ENCODE measurements at regions not wholly inside any gene's neighbourhood (a gene's known extent, or its start where the extent isn't known, plus 50 kb on each side); places are given as distances from the start of the nearest gene placed in this dataset.

DNA sequence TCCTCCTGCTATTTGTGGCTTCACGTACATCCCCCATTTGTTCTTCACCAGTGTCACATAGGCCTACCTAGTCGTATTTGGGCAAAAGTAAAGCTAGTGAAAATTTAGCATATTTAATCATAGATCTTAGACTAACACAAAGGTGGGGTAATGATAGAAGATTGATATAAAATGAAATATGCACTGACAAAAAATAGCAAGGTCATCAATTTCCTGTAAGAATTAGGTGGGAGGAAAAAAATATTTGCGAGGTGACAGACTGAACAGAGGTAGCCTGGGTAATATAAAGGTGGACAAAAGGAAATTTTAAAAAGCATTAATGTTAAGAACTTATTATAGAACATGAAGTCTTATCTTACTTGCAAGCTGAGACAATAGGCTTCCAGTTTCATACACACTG lies 239.9 kb downstream of the PCDH10 start:
- in situ Hi-C loops (cut with HindIII; ENCODE audit: low sequenced_read_pairs) = no loop called here
- DNase-seq (ENCODE audit: low read depth, low spot score) = no peak
- H3K4me3 ChIP-seq (ENCODE audit: low read depth, low read length) = no peak overlapping the region
- TF ChIP-seq, protein P1, sequence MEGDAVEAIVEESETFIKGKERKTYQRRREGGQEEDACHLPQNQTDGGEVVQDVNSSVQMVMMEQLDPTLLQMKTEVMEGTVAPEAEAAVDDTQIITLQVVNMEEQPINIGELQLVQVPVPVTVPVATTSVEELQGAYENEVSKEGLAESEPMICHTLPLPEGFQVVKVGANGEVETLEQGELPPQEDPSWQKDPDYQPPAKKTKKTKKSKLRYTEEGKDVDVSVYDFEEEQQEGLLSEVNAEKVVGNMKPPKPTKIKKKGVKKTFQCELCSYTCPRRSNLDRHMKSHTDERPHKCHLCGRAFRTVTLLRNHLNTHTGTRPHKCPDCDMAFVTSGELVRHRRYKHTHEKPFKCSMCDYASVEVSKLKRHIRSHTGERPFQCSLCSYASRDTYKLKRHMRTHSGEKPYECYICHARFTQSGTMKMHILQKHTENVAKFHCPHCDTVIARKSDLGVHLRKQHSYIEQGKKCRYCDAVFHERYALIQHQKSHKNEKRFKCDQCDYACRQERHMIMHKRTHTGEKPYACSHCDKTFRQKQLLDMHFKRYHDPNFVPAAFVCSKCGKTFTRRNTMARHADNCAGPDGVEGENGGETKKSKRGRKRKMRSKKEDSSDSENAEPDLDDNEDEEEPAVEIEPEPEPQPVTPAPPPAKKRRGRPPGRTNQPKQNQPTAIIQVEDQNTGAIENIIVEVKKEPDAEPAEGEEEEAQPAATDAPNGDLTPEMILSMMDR (IDR thresholded peaks at IDR 0.05; ENCODE audit: low read depth, low read length) = no peak

DNA sequence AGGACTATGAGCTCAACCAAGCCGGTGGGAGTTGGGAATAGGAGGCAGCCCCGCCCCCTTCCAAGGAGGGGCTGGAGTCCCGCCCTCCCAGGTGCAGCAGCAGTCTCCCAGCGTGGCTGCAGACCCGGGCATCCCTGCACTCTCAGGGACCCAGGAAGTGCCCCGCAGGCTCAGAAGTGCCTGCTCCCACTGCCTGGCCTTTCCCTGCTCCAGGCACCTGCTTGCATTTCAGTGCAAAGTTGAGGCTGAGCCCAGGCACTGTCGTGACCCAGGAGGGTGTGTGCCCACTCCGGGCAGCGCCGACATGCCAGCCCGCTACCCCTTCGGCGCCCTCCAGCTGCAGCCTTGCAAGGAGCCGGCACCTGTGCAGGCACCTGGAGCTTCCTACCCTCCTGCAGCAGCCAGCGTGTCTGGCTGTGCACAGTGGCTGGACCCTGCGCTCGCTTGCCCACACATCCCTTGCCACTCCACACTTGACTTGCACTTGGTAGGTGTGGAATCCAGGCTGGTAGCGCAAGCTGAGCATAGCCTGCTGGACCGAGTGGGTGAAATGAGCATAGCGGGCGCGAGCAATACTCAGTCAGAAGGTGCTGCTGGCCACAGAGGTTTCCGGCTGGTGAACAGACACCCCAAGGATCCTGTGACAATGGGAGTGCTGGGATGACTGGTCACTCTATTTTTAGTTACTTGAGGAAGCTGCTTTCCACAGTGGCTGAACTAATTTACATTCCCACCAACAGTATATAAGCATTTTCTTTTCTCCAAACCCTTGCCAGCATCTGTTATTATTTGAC lies 236.3 kb downstream of the PCDH10 start:
- H3K4me3 ChIP-seq (ENCODE audit: low read depth, low read length) = no peak overlapping the region
- TF ChIP-seq, protein P1 (IDR thresholded peaks at IDR 0.05; ENCODE audit: low read depth, low read length) = no peak
- DNase-seq (ENCODE audit: low read depth, low spot score) = no peak
- in situ Hi-C loops (cut with HindIII; ENCODE audit: low sequenced_read_pairs) = no loop called here

DNA sequence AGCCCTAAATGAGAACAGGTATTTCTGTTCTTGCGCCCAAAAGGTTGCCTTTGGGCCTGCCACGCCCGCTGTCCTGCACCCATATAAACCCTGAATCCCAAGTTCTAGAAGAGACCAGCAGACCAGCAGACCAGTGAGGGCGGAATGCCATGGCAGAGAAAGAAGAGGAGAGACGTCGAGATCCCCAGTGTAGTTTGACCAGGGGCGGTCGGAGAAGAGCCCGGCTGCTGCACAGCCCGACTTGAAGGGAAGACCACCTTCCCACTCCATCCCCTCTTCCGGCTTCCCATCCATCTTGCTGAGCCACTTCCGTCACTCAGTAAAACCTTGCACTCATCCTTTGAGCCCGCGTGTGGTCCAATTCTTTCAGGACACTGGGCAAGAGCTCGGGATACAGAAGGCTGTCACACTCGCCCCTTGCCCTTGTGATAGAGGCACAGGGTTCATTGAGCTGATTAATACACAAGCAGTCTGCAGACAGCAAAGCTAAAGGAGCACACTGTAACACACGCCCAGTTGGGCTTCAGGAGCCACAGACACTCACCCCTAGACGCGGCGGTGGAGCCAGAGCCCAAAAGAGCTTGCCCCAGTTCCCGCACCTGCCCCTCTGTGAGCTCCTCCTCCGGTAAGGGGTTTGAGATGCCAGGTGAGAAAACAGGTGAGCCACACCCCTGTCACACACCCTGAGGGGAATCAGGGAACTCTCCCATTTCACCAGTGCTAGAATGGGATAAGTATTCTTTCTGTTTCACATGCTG lies 230.8 kb downstream of the PCDH10 start:
- TF ChIP-seq, protein P1 (IDR thresholded peaks at IDR 0.05; ENCODE audit: low read depth, low read length) = no peak
- H3K4me3 ChIP-seq (ENCODE audit: low read depth, low read length) = no peak overlapping the region
- in situ Hi-C loops (cut with HindIII; ENCODE audit: low sequenced_read_pairs) = no loop called here
- DNase-seq (ENCODE audit: low read depth, low spot score) = no peak

DNA sequence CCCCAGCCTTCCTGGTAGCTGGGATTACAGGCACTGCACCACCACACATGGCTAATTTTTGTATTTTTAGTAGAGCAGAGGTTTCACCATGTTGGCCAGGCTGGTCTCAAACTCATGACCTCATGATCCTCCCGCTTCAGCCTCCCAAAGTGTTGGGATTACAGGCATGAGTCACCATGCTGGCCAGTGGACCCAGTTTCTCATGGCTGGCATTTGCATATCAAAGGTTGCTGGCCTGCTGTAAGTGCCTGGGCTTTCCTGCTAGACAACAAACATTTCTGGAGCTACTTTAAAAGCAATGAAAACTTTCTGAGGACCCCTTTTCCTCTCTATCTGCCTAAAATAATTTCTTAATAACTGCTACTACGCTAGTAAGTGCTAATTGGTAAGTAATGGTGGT lies 228.2 kb downstream of the PCDH10 start:
- TF ChIP-seq, protein P1 (IDR thresholded peaks at IDR 0.05; ENCODE audit: low read depth, low read length) = no peak
- DNase-seq (ENCODE audit: low read depth, low spot score) = no peak
- H3K4me3 ChIP-seq (ENCODE audit: low read depth, low read length) = no peak overlapping the region
- in situ Hi-C loops (cut with HindIII; ENCODE audit: low sequenced_read_pairs) = no loop called here

DNA sequence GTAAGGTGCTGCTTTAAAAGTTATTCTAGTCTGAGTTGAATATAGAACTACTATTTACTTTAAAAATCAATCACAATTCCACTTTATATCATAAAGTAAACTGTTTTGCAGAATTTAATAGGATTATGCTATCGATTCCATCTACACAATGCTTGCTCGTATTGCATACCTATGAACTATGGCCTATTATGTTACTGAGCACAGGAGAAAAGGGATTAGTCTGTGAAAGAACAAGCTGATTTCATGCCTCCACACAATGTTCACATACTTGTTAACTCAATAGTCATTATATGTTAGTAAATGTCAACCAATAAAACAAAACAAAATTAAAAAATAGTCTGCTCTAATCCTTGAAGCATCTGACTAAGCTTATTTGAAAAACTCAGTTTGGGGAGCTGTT lies 223.6 kb downstream of the PCDH10 start:
- H3K4me3 ChIP-seq (ENCODE audit: low read depth, low read length) = no peak overlapping the region
- TF ChIP-seq, protein P1 (IDR thresholded peaks at IDR 0.05; ENCODE audit: low read depth, low read length) = no peak
- no peak for DNase-seq (ENCODE audit: low read depth, low spot score)
- in situ Hi-C loops (cut with HindIII; ENCODE audit: low sequenced_read_pairs) = no loop called here

DNA sequence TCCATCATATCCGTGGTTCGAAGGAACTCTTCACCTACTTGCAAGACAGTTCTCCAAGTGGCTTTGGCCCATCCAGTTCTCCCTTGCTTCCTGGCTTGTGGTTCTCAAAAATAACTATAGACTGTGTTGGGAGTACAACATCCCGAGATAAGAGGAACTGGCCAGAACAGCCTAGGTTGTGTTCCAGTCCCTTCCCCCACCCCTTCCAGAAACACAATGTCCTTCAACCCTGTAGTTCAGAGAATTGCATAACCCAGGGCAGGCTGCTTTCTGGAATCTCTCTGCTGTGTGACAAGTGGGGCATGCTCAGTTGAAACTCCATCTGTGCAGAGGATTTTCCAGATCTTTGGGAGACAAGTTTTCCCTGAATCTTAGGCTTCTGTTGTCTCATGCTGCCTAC lies 206.5 kb downstream of the PCDH10 start:
- in situ Hi-C loops (cut with HindIII; ENCODE audit: low sequenced_read_pairs) = no loop called here
- no peak for DNase-seq (ENCODE audit: low read depth, low spot score)

More for the DNA sequence above, 206.5 kb downstream of the PCDH10 start:
- H3K4me3 ChIP-seq (ENCODE audit: low read depth, low read length) = no peak overlapping the region
- TF ChIP-seq, protein P1 (IDR thresholded peaks at IDR 0.05; ENCODE audit: low read depth, low read length) = no peak

Measured in astrocyte of the spinal cord (primary cell).